ENCODE measurements at regions not wholly inside any gene's neighbourhood (a gene's known extent, or its start where the extent isn't known, plus 50 kb on each side); places are given as distances from the start of the nearest gene placed in this dataset.

- TF ChIP-seq TFCP2L1 (CRISPR knock-in tag; IDR thresholded peaks at IDR 0.05) (no peak), MAX (IDR thresholded peaks at IDR 0.05) (no peak), POLR2A (IDR thresholded peaks at IDR 0.05; ENCODE audit: low read length) (no peak), SMC3 (IDR thresholded peaks at IDR 0.05) (no peak), BHLHE40 (IDR thresholded peaks at IDR 0.05; ENCODE audit: low read depth, low read length) (no peak), EP300 (IDR thresholded peaks at IDR 0.05) (no peak), JUN (IDR thresholded peaks at IDR 0.05) (no peak), RARB (CRISPR knock-in tag; IDR thresholded peaks at IDR 0.05) (no peak), NPAS2 (CRISPR knock-in tag; IDR thresholded peaks at IDR 0.05; ENCODE audit: borderline replicate concordance) (no peak)
- TF ChIP-seq, protein P1, sequence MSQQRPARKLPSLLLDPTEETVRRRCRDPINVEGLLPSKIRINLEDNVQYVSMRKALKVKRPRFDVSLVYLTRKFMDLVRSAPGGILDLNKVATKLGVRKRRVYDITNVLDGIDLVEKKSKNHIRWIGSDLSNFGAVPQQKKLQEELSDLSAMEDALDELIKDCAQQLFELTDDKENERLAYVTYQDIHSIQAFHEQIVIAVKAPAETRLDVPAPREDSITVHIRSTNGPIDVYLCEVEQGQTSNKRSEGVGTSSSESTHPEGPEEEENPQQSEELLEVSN (IDR thresholded peaks at IDR 0.05; ENCODE audit: borderline replicate concordance, low read depth): no peak
- DNase-seq (ENCODE audit: low read depth in 1 of 2, low spot score in 1 of 2) (no peak), ATAC-seq (no peak), FAIRE-seq (no peak)
- POLR2A ChIA-PET: no interaction called here
- no peak overlapping the region for H3K4me3 ChIP-seq
- no peak overlapping the region for H3K4me2 ChIP-seq
- H3K4me1 ChIP-seq: no peaks in the 10 kb centered on the region
- 10% methylated on average over 4 of the region's 4 CpGs for WGBS (ENCODE audit: missing lambda C conversion rate)
- CTCF ChIA-PET: interaction anchor here (1.0 kb wide), 1 partner anchor 1296 kb away, joined by 3 read pairs; no protein-coding TSS in a partner anchor
- H3K9me3 ChIP-seq: no peaks in the 10 kb centered on the region
- H3K27ac ChIP-seq: no peak overlapping the region
These were observed 269.8 kb downstream of the BCL11A start for GRCh38 chr2:60283626-60284025.

- TF ChIP-seq RARB (CRISPR knock-in tag; IDR thresholded peaks at IDR 0.05) (no peak), RNF2 (IDR thresholded peaks at IDR 0.05; ENCODE audit: borderline replicate concordance, low read depth) (no peak)
- FAIRE-seq (no peak), ATAC-seq (no peak), DNase-seq (ENCODE audit: low read depth in 1 of 2, low spot score in 1 of 2) (no peak)
- Histone ChIP-seq H3K4me3 (no peak overlapping the region), H3K27ac (no peak overlapping the region), H3K9me3 (no peaks in the 10 kb centered on the region), H3K4me2 (no peak overlapping the region), H3K4me1 (no peaks in the 10 kb centered on the region)
- ChIA-PET POLR2A (no interaction called here), CTCF (interaction anchor here (1.0 kb wide), 1 partner anchor 1295 kb away, joined by 3 read pairs; no protein-coding TSS in a partner anchor)
These were observed 270.6 kb downstream of the BCL11A start for GRCh38 chr2:60282886-60283285.

DNA sequence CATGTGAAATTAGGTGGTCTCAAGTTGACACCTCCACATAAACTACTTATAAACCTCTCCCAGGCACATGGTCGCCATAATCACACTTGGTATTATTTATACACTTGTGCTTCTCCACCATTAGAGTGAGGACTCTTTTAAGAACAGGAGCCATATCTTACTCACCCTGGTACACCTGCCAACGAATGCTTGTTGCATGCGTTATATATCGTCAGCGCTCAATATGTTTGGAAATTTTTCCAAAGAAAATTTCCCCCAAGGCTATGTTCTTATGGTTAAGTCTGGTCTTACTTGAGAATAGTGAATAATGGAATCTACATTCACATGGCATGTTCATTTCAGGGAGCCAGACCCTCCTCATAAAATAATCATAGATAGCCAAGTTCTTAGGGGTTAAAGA, 271.7 kb downstream of the BCL11A start:
- Histone ChIP-seq H3K4me3 (no peak overlapping the region), H3K4me2 (no peak overlapping the region), H3K27ac (no peak overlapping the region), H3K9me3 (no peaks in the 10 kb centered on the region), H3K4me1 (no peaks in the 10 kb centered on the region)
- ChIA-PET POLR2A (no interaction called here), CTCF (no interaction called here)
- TF ChIP-seq FOXS1 (CRISPR knock-in tag; IDR thresholded peaks at IDR 0.05) (no peak), MAZ (IDR thresholded peaks at IDR 0.05; ENCODE audit: borderline replicate concordance, low read depth, low read length) (no peak), ZFP36 (IDR thresholded peaks at IDR 0.05; ENCODE audit: borderline replicate concordance, partially characterized antibody) (no peak), RNF2 (IDR thresholded peaks at IDR 0.05; ENCODE audit: borderline replicate concordance, low read depth) (no peak), CBX2 (IDR thresholded peaks at IDR 0.05; ENCODE audit: borderline replicate concordance, low read depth) (no peak), KDM5A (IDR thresholded peaks at IDR 0.05) (no peak), EP300 (IDR thresholded peaks at IDR 0.05) (no peak), POLR2AphosphoS2 (conservative IDR thresholded peaks at IDR 0.05; ENCODE audit: low read length) (no peak)
- FAIRE-seq (no peak), DNase-seq (ENCODE audit: low read depth in 1 of 2, low spot score in 1 of 2) (no peak), ATAC-seq (no peak)
- WGBS (ENCODE audit: missing lambda C conversion rate): 41% methylated on average over 5 of the region's 5 CpGs

DNA sequence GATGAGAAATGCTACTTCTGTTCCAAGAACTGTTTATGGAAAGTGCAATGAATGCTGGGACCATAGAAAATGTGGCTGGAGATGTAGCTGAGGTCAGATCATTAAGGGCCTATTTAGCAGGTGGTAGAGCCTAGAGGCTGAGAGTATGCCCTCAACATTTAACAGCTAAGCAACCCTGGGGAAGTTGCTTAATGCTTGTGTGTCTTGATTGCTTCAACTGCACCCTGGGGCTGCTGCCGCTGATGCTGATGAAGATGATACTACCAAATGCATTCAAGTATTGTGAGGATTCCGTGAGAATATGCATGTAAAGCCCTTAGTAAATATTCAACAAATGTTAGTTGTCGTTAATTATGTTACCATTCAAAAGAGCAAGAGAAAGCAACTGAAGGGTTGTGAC, 273.2 kb downstream of the BCL11A start:
- POLR2A ChIA-PET: no interaction called here
- Histone ChIP-seq H3K27ac (no peak overlapping the region), H3K4me1 (no peaks in the 10 kb centered on the region), H3K4me3 (no peak overlapping the region), H3K4me2 (no peak overlapping the region), H3K9me3 (peaks cover 9% of the 10 kb centered on the region; the same call in 2 of the 3 replicates)
- DNase-seq (ENCODE audit: low read depth in 1 of 2, low spot score in 1 of 2) (no peak), FAIRE-seq (no peak), ATAC-seq (no peak)
- TF ChIP-seq ZFP36 (IDR thresholded peaks at IDR 0.05; ENCODE audit: borderline replicate concordance, partially characterized antibody) (no peak), FOSL2 (IDR thresholded peaks at IDR 0.05) (no peak), FOSL2 (CRISPR knock-in tag; IDR thresholded peaks at IDR 0.05) (no peak), KDM5A (IDR thresholded peaks at IDR 0.05) (no peak), ATOH8 (CRISPR knock-in tag; IDR thresholded peaks at IDR 0.05; ENCODE audit: low read depth) (no peak), MYC (IDR thresholded peaks at IDR 0.05; ENCODE audit: borderline replicate concordance, low read length) (no peak), GATA3 (IDR thresholded peaks at IDR 0.05; ENCODE audit: borderline replicate concordance) (no peak), EHMT2 (IDR thresholded peaks at IDR 0.05; ENCODE audit: low read depth) (no peak), RAD21 (conservative IDR thresholded peaks at IDR 0.05 in 1 of 2, IDR thresholded peaks at IDR 0.05 in 1 of 2) (no peak), TFCP2L1 (CRISPR knock-in tag; IDR thresholded peaks at IDR 0.05) (no peak), PHF8 (IDR thresholded peaks at IDR 0.05; ENCODE audit: borderline replicate concordance, low read depth) (no peak), SMC3 (IDR thresholded peaks at IDR 0.05) (no peak), HDAC2 (IDR thresholded peaks at IDR 0.05) (no peak), MAX (IDR thresholded peaks at IDR 0.05) (no peak), MAZ (IDR thresholded peaks at IDR 0.05; ENCODE audit: borderline replicate concordance, low read depth, low read length) (no peak), NR3C1 (IDR thresholded peaks at IDR 0.05) (no peak), HOXA7 (CRISPR knock-in tag; IDR thresholded peaks at IDR 0.05) (no peak), SREBF2 (IDR thresholded peaks at IDR 0.05) (no peak), CHD2 (IDR thresholded peaks at IDR 0.05; ENCODE audit: low read length, partially characterized antibody) (no peak)
- TF ChIP-seq, protein P2, sequence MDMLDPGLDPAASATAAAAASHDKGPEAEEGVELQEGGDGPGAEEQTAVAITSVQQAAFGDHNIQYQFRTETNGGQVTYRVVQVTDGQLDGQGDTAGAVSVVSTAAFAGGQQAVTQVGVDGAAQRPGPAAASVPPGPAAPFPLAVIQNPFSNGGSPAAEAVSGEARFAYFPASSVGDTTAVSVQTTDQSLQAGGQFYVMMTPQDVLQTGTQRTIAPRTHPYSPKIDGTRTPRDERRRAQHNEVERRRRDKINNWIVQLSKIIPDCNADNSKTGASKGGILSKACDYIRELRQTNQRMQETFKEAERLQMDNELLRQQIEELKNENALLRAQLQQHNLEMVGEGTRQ (IDR thresholded peaks at IDR 0.05): no peak
- 28% methylated on average over 3 of the region's 3 CpGs for WGBS (ENCODE audit: missing lambda C conversion rate)
- CTCF ChIA-PET: no interaction called here

Measured in A549 (cell line).